ENCODE measurements at regions not wholly inside any gene's neighbourhood (a gene's known extent, or its start where the extent isn't known, plus 50 kb on each side); places are given as distances from the start of the nearest gene placed in this dataset.
"Not testable (repeated sequence)": the region's sequence is repeated elsewhere in the genome, so short reads cannot be mapped to it uniquely, and the experiment has no call there.

DNA sequence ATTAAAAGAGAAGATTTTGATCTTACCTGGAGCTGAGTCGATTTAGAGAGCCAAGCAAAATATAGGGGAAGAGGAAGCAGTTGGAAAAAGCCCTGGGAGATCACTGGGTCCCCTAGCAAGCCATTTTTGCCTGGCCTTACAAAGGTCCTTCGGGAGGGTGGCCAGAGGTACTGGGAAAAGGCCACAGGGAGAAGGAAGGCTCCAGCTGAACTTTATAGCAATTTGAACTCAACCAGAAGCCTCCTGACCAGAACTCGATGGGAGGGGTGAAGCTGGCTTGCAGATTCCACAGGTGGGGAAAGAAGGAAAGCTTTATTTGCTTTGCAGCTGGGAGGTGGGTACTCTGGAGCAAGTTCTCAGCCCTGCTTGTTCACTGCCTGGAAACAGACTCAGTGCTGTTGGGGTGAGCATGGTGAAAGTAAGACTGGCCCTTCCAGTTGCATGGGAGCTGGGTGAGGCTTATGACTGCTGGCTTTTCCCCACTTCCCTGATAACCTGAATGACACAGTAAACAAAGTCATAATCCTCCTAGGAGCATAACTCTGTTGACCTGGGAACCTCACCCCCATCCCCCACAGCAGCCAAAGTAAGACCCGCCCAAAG lies 855.8 kb downstream of the FSCB start:
- Mint-ChIP-seq H3K4me1 (no peaks in the 10 kb centered on the region), H3K4me3 (no peak overlapping the region), H3K9me3 (peaks cover 28% of the 10 kb centered on the region), H3K36me3 (no peaks in the 10 kb centered on the region), H3K27ac (no peak overlapping the region)
- DNase-seq (ENCODE audit: low spot score in 2 of 2) (no peak), ATAC-seq (no peak)

- Mint-ChIP-seq H3K4me3 (no peak overlapping the region), H3K9me3 (peaks cover 31% of the 10 kb centered on the region), H3K4me1 (no peaks in the 10 kb centered on the region), H3K27ac (no peak overlapping the region), H3K36me3 (no peaks in the 10 kb centered on the region)
- no peak for ATAC-seq
- no peak for DNase-seq (ENCODE audit: low spot score in 2 of 2)
These were observed 857.6 kb downstream of the FSCB start for GRCh38 chr14:43649508-43649907.

GRCh38 chr14:43647302-43647701 lies 859.8 kb downstream of the FSCB start:
- H3K9me3 Mint-ChIP-seq, result peaks cover 28% of the 10 kb centered on the region
- H3K4me3 Mint-ChIP-seq, result no peak overlapping the region
- no peak overlapping the region for H3K27ac Mint-ChIP-seq
- H3K4me1 Mint-ChIP-seq, result no peaks in the 10 kb centered on the region
- no peak for DNase-seq (ENCODE audit: low spot score in 2 of 2)
- no peak for ATAC-seq
- H3K36me3 Mint-ChIP-seq, result no peaks in the 10 kb centered on the region

- Mint-ChIP-seq H3K27ac (no peak overlapping the region), H3K9me3 (peaks cover 16% of the 10 kb centered on the region), H3K4me1 (no peaks in the 10 kb centered on the region), H3K36me3 (no peaks in the 10 kb centered on the region), H3K4me3 (no peak overlapping the region)
- ATAC-seq, result no peak
- DNase-seq (ENCODE audit: low spot score in 2 of 2), result no peak
These were observed 866.3 kb downstream of the FSCB start for GRCh38 chr14:43640718-43641267.

GRCh38 chr14:43625294-43625693 lies 881.8 kb downstream of the FSCB start:
- Mint-ChIP-seq H3K4me3 (no peak overlapping the region), H3K27ac (no peak overlapping the region), H3K4me1 (no peaks in the 10 kb centered on the region), H3K36me3 (no peaks in the 10 kb centered on the region), H3K9me3 (peaks cover 10% of the 10 kb centered on the region)
- no peak for ATAC-seq
- no peak for DNase-seq (ENCODE audit: low spot score in 2 of 2)

GRCh38 chr14:43621282-43621681 lies 885.8 kb downstream of the FSCB start:
- H3K36me3 Mint-ChIP-seq, result no peaks in the 10 kb centered on the region
- H3K27ac Mint-ChIP-seq, result no peak overlapping the region
- no peaks in the 10 kb centered on the region for H3K4me1 Mint-ChIP-seq
- no peak for DNase-seq (ENCODE audit: low spot score in 2 of 2)
- ATAC-seq, result no peak
- peaks cover 5% of the 10 kb centered on the region for H3K9me3 Mint-ChIP-seq
- H3K4me3 Mint-ChIP-seq, result no peak overlapping the region

DNA sequence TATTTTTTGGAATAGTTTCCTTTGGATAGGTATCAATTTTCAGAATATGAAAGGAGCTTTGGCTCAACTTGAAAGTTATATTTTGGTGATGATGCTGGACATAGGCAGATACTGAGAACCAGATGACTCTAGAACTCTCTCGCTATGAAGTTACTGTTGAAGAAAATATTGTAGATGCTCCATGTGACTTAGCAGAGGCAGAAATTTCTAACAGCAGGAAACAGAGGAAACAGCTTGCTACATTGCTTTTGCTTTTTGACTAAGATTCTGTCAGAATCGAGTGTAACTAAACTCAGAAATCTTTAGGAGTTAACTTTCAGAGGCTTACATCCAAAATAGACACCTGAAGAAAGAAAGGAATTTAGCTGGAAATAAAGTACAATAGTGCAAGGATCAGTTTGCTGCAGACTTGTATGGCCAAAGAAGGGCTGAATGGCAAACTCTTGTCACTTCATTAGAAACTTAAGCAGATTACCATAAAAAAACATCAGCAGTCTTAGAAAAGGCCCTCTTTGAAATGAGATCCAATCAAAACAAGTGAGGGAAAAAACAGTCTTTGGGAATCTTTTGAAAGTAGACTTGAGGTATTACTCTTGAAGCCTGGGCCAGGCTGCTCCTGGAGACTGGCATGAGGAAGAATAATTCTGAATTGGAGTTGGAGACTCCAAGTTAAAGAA lies 911.8 kb downstream of the FSCB start:
- no peak overlapping the region for H3K27ac Mint-ChIP-seq
- no peaks in the 10 kb centered on the region for H3K36me3 Mint-ChIP-seq
- H3K4me1 Mint-ChIP-seq, result no peaks in the 10 kb centered on the region
- no peak for DNase-seq (ENCODE audit: low spot score in 2 of 2)
- no peak overlapping the region for H3K4me3 Mint-ChIP-seq
- H3K9me3 Mint-ChIP-seq, result peaks cover 8% of the 10 kb centered on the region
- no peak for ATAC-seq

GRCh38 chr14:43591776-43592175 lies 915.3 kb downstream of the FSCB start:
- peaks cover 7% of the 10 kb centered on the region for H3K9me3 Mint-ChIP-seq
- ATAC-seq, result no peak
- no peaks in the 10 kb centered on the region for H3K4me1 Mint-ChIP-seq
- no peak overlapping the region for H3K4me3 Mint-ChIP-seq
- H3K36me3 Mint-ChIP-seq, result no peaks in the 10 kb centered on the region
- no peak overlapping the region for H3K27ac Mint-ChIP-seq
- no peak for DNase-seq (ENCODE audit: low spot score in 2 of 2)

- no peak for ATAC-seq
- Mint-ChIP-seq H3K27ac (no peak overlapping the region), H3K9me3 (peaks cover 7% of the 10 kb centered on the region), H3K4me1 (no peaks in the 10 kb centered on the region), H3K4me3 (no peak overlapping the region), H3K36me3 (no peaks in the 10 kb centered on the region)
- no peak for DNase-seq (ENCODE audit: low spot score in 2 of 2)
These were observed 919.9 kb downstream of the FSCB start for GRCh38 chr14:43587183-43587582.

- no peak for ATAC-seq
These were observed 927.4 kb downstream of the FSCB start for GRCh38 chr14:43579671-43580070.

DNA sequence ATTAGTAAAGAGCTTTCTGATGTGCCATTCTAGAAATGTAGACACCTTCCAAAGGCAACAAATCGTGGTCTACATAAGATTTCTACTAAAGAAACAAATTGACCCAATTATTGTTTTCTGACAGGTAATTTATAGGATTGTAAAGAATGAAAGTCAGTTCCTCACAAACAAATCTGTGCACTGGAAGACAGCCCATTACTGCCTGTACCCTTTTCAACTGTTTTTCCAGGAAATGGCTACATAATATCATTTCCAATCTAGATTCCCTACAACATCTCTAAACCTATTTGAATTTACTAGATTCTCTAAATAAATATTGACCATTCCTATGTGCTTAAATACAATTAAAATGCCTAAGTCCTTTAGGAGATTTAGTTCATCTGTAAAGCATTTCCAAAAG lies 939.1 kb downstream of the FSCB start:
- H3K36me3 Mint-ChIP-seq, result no peaks in the 10 kb centered on the region
- no peaks in the 10 kb centered on the region for H3K4me1 Mint-ChIP-seq
- DNase-seq (ENCODE audit: low spot score in 2 of 2) (no peak), ATAC-seq (no peak)
- H3K9me3 Mint-ChIP-seq, result peaks cover 6% of the 10 kb centered on the region
- H3K4me3 Mint-ChIP-seq, result no peak overlapping the region
- no peak overlapping the region for H3K27ac Mint-ChIP-seq

More at GRCh38 chr14:43579671-43580070, 927.4 kb downstream of the FSCB start:
- no peaks in the 10 kb centered on the region for H3K36me3 Mint-ChIP-seq
- no peak overlapping the region for H3K27ac Mint-ChIP-seq
- H3K9me3 Mint-ChIP-seq, result peaks cover 5% of the 10 kb centered on the region
- H3K4me3 Mint-ChIP-seq, result no peak overlapping the region
- H3K4me1 Mint-ChIP-seq, result no peaks in the 10 kb centered on the region
- DNase-seq (ENCODE audit: low spot score in 2 of 2), result no peak

- Mint-ChIP-seq H3K4me1 (no peaks in the 10 kb centered on the region), H3K27ac (no peak overlapping the region), H3K36me3 (no peaks in the 10 kb centered on the region), H3K4me3 (no peak overlapping the region), H3K9me3 (peaks cover 4% of the 10 kb centered on the region)
- ATAC-seq, result no peak
- DNase-seq (ENCODE audit: low spot score in 2 of 2), result no peak
These were observed 958.7 kb downstream of the FSCB start for GRCh38 chr14:43548368-43548767.

DNA sequence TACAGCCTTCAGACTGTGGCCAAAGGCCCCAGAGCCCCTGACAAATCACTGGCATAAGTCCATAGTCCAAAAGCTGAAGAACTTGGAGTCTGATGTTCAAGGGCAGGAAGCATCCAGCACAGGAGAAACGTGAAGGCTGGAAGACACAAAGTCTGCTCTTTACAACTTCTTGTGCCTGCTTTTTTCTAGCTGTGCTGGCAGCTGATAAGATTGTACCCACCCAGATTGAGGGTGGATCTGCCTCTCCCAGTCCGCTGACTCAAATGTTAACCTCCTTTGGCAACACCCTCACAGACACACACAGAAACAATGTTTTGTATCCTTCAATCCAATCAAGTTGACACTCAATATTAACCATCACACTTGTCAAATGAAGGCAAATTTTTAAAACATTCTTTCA lies 959.5 kb downstream of the FSCB start:
- H3K36me3 Mint-ChIP-seq; H3K27ac Mint-ChIP-seq; H3K4me3 Mint-ChIP-seq; H3K4me1 Mint-ChIP-seq; ATAC-seq; H3K9me3 Mint-ChIP-seq; DNase-seq (ENCODE audit: low spot score in 2 of 2): not testable (repeated sequence)

DNA sequence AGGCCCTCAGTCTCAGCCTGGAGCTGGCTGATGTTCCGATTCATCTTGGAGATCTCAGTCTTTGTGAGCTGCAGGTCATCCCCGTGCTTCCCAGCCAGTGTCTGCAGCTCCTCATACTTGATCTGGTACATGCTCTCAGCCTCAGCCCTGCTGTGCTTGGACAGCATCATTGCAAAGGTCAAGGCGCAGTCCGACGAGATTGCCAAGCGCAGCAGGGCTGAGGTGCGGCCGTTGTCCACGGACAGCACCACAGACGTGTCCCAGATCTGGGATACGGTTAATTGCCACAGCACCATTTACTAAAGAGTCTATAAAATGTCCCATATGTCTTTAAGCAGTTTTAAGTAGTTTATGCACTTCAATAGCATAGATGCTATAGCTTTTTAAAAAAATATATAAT lies 965.7 kb downstream of the FSCB start:
- Mint-ChIP-seq H3K9me3 (peaks cover 13% of the 10 kb centered on the region), H3K4me3 (no peak overlapping the region), H3K36me3 (no peaks in the 10 kb centered on the region)

GRCh38 chr14:43540948-43541347 lies 966.1 kb downstream of the FSCB start:
- DNase-seq (ENCODE audit: low spot score in 2 of 2) (no peak), ATAC-seq (no peak)
- Mint-ChIP-seq H3K27ac (no peak overlapping the region), H3K4me1 (no peaks in the 10 kb centered on the region), H3K4me3 (no peak overlapping the region), H3K36me3 (no peaks in the 10 kb centered on the region), H3K9me3 (peaks cover 13% of the 10 kb centered on the region)

More for the DNA sequence above, 965.7 kb downstream of the FSCB start:
- ATAC-seq (no peak), DNase-seq (ENCODE audit: low spot score in 2 of 2) (no peak)
- H3K27ac Mint-ChIP-seq, result no peak overlapping the region
- no peaks in the 10 kb centered on the region for H3K4me1 Mint-ChIP-seq

GRCh38 chr14:43539210-43539609 lies 967.9 kb downstream of the FSCB start:
- no peak overlapping the region for H3K4me3 Mint-ChIP-seq
- no peak for ATAC-seq
- peaks cover 20% of the 10 kb centered on the region for H3K9me3 Mint-ChIP-seq
- no peaks in the 10 kb centered on the region for H3K36me3 Mint-ChIP-seq
- H3K4me1 Mint-ChIP-seq, result no peaks in the 10 kb centered on the region
- DNase-seq (ENCODE audit: low spot score in 2 of 2), result no peak
- no peak overlapping the region for H3K27ac Mint-ChIP-seq

Measured in stimulated activated effector memory CD8-positive, alpha-beta T cell treated with anti-CD3 and anti-CD28 coated beads, Interleukin-12 subunit alpha, Interleukin-12 subunit beta, amount 100 ng/mL, for 72 hours (primary cell).